CD1c-positive myeloid dendritic cell (primary cell): ENCODE measurements at regions not wholly inside any gene's neighbourhood (a gene's known extent, or its start where the extent isn't known, plus 50 kb on each side); places are given as distances from the start of the nearest gene placed in this dataset.

Experiments used
- DNase-seq: peaks from one replicate; pipeline ENCODE4 v3.0.0-alpha.2; 2016; ENCODE audit errors: extremely low spot score

GRCh38 chr2:5067816-5068215 lies 624.4 kb upstream of the SOX11 start:
- no peak for DNase-seq

GRCh38 chr2:5070257-5070656 lies 621.9 kb upstream of the SOX11 start:
- no peak for DNase-seq

- no peak for DNase-seq
Observed at GRCh38 chr2:5074733-5075132, 617.5 kb upstream of the SOX11 start.

- DNase-seq, result no peak
Observed at GRCh38 chr2:5076599-5076998, 615.6 kb upstream of the SOX11 start.

GRCh38 chr2:5077479-5078089 lies 614.6 kb upstream of the SOX11 start:
- DNase-seq, result no peak

- DNase-seq, result no peak
Observed at GRCh38 chr2:5083402-5083801, 608.8 kb upstream of the SOX11 start.

- no peak for DNase-seq
Observed at GRCh38 chr2:5089409-5089808, 602.8 kb upstream of the SOX11 start.

GRCh38 chr2:5093056-5093455 lies 599.1 kb upstream of the SOX11 start:
- no peak for DNase-seq

GRCh38 chr2:5093518-5093917 lies 598.7 kb upstream of the SOX11 start:
- no peak for DNase-seq

GRCh38 chr2:5094192-5094591 lies 598.0 kb upstream of the SOX11 start:
- DNase-seq, result no peak

GRCh38 chr2:5098286-5098685 lies 593.9 kb upstream of the SOX11 start:
- no peak for DNase-seq

GRCh38 chr2:5102823-5103222 lies 589.4 kb upstream of the SOX11 start:
- DNase-seq, result no peak

- DNase-seq, result no peak
Observed at GRCh38 chr2:5111581-5111980, 580.6 kb upstream of the SOX11 start.

GRCh38 chr2:5119046-5119445 lies 573.1 kb upstream of the SOX11 start:
- no peak for DNase-seq

GRCh38 chr2:5121121-5121520 lies 571.1 kb upstream of the SOX11 start:
- DNase-seq, result no peak

GRCh38 chr2:5121642-5122041 lies 570.5 kb upstream of the SOX11 start:
- no peak for DNase-seq

GRCh38 chr2:5123582-5124196 lies 568.5 kb upstream of the SOX11 start:
- no peak for DNase-seq

GRCh38 chr2:5125017-5125730 lies 567.0 kb upstream of the SOX11 start:
- DNase-seq, result no peak

GRCh38 chr2:5132281-5132680 lies 559.9 kb upstream of the SOX11 start:
- no peak for DNase-seq

- DNase-seq, result no peak
Observed at GRCh38 chr2:5140347-5140746, 551.8 kb upstream of the SOX11 start.

GRCh38 chr2:5144159-5144558 lies 548.0 kb upstream of the SOX11 start:
- DNase-seq, result no peak

GRCh38 chr2:5145053-5145452 lies 547.1 kb upstream of the SOX11 start:
- DNase-seq, result no peak

GRCh38 chr2:5145801-5146200 lies 546.4 kb upstream of the SOX11 start:
- no peak for DNase-seq
